ENCODE measurements at regions not wholly inside any gene's neighbourhood (a gene's known extent, or its start where the extent isn't known, plus 50 kb on each side); places are given as distances from the start of the nearest gene placed in this dataset.

DNA sequence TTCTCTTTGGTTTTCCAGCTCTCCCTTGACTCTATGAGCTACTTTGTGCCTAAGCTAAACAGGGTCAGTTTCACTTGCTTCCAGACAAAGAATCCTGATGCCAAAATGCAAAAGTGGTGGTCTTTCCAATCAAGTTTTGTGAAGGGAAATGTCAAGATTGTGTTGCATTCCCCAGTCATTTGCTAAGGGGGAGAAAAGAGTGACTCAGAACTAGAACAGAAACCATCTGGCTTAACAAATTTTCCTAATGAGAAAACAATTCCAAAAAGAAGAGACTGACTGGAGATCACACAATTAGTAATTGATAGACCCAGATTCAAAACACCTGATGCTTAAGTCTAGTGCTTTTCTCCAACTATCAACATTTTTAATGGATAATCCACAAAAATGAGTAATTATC, 235.1 kb upstream of the DIO2 start:
- DNase-seq (ENCODE audit: low read depth), result no peak

DNA sequence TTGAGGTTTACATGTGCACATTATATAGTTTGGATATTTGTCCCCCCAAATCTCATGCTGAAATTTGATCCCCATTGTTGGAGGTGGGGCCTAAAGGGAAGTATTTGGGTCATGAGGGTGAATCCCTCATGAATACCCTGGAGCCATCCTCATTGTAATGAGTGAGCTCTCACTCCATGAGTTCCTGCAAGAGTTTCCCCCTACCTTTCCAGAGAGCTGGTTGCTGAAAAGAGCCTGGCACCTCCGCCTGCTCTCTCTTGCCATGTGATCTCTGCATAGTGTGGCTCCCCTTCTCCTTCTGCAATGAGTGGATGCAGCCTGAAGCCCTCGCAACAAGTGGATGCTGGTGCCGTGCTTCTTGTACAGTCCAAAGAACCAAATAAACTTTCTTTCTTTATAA, 234.3 kb upstream of the DIO2 start:
- DNase-seq (ENCODE audit: low read depth), result no peak

DNA sequence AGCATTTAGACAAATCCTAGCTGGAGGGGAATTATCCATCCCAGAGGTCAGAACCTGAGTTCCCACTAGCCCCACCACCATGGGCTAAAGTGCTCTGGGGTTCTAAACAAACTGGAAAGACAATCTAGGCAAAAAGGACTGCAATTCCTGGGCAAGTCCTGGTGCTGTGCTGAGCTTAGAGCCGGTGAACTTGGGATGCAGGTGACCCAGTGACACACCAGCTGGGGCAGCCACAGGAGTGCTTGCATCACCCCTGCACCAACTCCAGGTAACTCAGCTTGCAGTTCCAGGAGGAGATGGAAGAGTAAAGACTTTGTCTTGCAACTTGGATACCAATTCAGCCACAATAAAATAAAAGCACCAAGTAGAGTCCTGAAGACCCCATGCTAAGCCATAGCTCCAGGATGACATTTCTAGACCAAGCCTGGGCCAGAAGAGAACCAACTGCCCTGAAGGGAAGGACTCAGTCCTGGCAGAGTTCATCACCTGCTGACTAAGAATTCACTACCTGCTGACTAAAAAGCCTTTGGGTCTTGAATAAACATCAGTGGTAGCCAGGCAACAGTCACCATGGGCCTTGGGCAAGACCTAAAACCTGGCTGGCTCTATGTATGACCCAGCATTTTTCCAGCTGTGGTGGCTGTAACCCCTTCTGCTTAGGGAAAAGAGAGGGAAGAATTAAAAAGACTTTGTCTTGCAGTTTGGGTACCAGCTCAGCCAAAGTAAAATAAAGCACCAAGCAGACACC, 223.4 kb upstream of the DIO2 start:
- no peak for DNase-seq (ENCODE audit: low read depth)

DNA sequence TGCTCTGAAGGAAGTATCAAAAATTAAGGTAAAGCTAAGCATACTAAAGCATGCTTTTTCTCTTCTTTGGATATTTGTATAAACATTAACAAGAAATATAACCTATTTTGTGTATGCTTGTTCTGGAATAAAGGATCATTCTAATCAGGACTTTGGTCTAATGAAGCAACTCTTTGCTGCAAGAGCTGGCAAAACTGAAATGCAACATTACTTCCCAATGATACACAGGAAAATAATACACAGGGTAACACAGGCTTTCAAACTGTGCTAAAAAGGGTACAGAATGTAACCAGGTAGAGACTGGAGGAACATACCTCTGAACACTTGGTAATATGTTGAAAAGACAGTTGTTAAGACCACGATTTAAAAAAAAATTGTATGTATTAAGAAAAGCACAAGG, 222.5 kb upstream of the DIO2 start:
- no peak for DNase-seq (ENCODE audit: low read depth)

DNA sequence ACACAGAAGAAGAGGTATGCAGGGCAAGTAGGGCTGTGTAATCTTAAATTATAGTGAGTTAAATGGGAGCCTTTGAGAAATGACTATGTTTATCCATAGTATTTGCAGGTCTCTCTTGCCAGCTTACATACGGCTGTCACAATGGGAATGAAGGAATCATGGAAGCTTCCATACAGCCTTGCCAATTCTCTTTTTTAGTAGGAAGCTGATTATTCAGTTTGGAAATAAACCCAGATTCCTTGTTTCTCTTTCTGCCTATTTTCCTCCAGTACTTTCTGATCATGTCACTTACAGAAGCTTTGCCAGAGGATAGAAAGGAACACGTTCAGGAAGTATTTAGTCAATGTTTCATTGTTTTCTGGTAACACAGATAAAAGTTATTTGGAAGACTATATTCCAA, 217.4 kb upstream of the DIO2 start:
- DNase-seq (ENCODE audit: low read depth), result no peak

DNA sequence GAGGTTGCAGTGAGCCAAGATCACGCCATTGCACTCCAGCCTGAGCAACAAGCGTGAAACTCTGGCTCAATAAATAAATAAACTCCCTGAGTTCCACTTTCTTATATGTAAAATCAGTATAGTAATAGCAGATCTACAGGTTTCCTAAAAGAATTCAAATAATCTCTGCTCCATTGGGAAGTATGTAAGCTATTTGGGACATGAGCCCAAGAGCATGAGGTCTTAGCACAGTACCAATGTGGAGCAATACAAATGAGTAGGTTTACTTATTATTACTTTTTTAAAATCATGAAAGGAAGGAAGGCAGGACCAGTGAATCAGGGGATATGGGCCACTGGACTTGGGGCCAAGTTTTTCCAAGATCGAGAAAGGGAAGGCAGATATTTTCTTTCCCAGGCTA, 216.9 kb upstream of the DIO2 start:
- DNase-seq (ENCODE audit: low read depth), result no peak

DNA sequence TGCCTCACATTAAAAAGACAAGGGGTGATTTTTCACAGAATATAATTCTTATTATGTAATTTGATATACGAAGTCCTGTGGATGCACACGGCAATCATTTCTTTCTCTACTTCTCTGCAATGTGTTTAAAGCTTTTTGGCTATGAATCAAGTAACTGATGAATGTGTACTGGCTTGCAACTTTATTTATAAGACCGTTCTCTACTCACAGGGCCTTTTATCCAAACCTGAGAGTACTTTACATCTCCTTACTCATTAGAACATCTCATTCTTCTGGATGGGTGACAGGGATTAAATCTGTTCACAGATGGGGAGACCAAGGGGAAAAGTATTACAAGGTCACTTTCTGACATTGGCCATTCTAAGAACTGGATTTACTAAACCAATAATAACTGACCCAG, 215.8 kb upstream of the DIO2 start:
- DNase-seq (ENCODE audit: low read depth), result no peak

DNA sequence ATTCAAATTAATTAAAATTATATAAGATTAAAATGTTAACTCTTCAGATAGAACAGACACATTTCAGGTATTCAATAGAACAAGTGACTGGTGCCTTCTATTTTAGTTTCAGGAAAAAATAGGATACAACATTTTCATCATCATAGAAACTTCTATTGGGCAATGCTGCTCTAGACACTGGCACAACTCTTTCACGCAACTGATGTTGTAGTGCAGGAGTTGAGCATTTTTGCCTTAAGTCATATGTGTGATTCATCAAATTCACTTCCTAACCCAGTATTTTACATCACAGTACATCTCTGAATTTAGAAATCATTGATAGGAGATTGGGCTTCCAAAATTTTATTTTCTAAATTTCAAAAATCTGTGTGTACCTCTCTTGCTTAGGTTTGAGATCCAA, 215.4 kb upstream of the DIO2 start:
- DNase-seq (ENCODE audit: low read depth), result peak; percentile 1

DNA sequence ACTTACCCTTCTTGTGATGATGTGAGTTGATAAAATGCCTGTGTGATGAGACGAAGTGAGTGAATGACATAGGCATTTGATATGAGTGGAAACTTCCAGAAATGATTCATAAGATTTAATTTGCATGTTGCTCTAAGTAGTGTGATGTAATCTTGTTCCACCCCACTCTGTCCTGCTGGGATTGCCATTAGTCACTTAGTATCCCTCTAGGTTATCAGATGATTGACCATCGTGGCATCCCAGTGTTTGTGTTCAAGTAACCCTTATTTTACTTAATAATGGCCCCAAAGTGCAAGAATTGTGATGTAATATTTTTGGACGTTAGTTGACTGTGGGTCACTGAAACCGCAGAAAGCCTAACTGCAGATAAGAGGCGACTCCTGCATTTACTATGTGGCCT, 214.4 kb upstream of the DIO2 start:
- DNase-seq (ENCODE audit: low read depth), result peak; percentile 80

DNA sequence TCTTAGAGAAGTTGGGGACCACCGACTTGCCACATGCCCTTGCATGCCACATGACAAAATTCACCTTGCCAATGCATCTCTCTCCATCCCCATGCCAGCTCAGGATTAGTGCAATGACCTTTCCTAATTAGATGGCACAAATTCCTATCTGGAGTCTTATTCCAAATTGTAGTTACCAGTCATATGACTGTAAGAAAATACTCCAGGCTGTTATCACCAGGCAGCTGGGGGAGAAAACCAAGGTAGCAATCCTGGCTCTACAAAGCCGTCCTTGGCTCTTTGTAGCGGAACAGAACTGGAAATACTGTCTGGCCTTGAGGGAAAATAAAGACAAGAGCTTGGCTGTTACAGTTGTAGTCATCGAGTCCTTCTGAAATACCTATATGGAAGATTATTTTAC, 208.5 kb upstream of the DIO2 start:
- no peak for DNase-seq (ENCODE audit: low read depth)

DNA sequence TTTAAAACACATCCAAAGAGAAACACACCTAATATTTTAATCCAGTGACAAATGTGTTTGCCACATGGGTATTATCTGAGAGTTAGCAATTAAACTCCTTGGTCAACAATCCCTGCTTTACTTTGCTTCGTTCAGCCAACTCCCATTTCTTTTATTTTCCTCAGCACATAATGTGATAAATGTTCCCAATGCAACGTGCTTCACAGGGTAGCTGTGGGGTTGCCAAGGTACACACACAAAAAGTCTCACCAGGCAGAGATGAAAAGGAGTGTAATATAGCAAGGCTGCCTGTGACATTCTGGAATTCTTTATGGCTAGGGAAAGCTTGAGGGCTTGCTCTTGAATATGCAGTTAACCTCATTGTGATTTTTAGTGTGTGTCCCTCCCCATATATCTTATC, 208.0 kb upstream of the DIO2 start:
- no peak for DNase-seq (ENCODE audit: low read depth)

DNA sequence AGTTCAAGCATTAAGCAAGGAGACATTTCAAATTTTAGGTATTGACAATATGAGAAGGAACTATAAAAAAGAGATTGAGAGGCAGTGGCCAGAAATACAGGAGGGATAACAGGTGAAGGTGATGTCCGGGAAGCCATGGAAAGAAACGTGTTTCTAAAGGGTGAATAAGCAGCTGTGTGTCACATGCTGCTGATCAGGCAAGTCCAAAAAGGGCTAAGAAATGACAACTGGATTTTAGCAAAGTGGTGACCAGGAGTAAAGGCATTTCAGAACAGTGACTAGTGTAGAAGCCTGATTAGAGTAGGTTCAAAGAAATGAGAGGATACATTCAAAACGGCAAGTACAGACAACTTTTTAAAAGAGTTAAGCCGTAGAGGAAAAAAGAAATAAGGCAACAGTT, 204.3 kb upstream of the DIO2 start:
- no peak for DNase-seq (ENCODE audit: low read depth)

DNA sequence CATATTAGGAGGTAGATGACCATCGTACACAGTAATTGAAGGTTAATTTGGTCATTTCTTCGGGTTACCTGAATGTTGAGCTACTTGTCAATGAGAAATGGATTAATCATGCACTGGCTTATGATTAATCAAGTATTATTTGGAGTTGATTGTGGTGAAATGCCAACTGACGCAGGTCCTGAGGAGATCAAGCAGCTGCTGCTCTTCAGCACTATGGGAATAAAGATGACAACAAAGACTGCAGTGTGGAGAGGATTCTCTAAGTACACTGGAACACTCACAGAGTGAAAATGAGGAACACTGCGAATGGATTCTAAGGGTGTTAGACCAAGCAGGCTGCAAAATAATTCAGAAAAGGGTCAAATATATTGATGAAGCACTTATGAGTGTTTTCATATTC, 202.8 kb upstream of the DIO2 start:
- DNase-seq (ENCODE audit: low read depth), result no peak

DNA sequence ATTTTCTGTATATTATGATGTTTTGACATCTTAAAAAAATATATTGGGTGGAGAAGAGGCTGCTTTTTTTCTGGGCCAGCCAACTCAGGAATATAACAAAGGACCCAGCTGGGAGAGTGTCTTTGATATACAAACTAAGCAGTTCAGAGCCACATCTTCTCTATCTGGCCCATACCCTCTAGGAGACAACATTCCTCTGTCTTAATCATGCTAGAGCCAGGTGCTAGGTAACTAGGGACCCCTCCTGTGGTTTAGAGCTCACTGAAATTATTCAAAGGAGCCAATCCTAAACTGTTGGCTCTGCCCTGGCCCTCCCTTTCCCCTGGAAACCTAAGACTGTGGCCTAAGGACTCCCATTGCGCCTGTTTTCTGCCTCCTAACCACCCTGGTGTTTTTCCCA, 193.1 kb upstream of the DIO2 start:
- no peak for DNase-seq (ENCODE audit: low read depth)

DNA sequence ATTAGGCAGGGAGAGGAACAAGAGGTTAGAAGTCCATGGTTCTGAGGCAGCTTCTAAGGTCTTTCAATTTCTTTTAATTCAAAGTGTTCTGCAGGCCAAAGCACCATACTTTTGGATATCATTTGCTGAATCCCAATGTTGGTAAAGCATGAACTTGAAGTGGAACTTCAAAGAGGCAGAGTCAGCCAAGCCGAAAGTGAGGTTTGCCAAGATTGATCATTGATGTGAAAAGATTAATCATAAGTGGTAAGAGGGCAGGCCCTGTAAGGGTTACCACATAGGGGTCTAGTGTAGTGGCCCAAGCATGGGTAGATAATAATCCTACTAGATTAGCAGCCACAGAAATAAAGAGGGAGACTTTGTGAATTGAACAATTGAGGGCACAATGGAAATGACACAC, 191.7 kb upstream of the DIO2 start:
- no peak for DNase-seq (ENCODE audit: low read depth)

DNA sequence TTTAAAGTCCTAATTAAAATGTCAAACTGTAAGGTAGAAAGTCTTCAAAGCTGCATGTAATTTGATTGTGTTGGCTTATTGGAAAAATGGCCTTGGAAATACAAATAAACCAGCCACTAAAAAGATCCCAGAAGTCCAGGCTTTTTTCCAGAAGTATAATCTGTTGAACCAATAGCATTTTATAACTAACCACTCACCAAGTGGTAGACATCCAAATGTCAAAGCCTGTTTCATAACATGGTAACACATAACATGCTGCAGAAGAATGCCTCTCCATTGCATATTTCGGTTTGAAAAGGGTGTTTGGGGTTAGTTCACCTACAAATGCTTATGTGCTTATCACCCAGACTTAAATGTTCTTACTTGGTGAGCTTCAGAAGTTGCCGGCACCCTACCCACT, 183.7 kb upstream of the DIO2 start:
- DNase-seq (ENCODE audit: low read depth), result peak; percentile 30

DNA sequence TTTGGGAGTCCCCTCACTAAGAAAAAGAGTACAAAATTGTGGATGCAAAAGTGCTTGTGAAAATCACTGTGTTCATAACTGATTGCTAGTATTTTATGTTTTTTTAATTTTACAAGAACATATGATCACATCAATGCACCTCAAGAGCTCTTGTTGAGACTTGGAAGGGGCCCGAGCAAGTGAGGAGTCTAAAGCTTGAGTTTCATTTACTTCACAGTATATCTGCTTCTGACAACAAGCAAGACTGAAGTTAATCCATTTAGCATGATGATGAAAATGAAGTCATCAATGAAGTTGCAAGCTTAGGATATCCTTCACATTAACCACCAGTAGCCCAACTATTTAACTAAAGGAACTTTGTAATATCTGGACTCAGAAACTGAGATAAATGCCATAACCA, 182.5 kb upstream of the DIO2 start:
- no peak for DNase-seq (ENCODE audit: low read depth)

DNA sequence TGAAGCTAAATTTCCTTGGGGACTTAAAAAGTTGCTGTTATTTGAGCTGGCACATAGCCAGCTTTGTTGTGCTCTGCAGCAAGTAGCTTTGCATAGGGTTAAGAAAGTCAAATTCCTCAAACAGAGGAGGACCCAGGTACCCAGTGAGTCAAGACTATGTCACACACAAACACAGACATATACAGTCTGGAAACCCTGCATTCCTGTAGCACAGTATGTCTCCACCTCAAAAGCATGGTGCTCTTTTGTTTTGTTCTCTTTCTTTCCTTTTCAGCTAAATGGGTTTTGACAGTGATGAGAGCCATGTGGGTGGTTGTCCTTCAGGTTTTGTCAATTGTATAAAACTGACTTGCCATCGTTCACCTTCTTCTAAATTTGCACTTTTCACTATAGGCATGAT, 179.6 kb upstream of the DIO2 start:
- DNase-seq (ENCODE audit: low read depth), result no peak

DNA sequence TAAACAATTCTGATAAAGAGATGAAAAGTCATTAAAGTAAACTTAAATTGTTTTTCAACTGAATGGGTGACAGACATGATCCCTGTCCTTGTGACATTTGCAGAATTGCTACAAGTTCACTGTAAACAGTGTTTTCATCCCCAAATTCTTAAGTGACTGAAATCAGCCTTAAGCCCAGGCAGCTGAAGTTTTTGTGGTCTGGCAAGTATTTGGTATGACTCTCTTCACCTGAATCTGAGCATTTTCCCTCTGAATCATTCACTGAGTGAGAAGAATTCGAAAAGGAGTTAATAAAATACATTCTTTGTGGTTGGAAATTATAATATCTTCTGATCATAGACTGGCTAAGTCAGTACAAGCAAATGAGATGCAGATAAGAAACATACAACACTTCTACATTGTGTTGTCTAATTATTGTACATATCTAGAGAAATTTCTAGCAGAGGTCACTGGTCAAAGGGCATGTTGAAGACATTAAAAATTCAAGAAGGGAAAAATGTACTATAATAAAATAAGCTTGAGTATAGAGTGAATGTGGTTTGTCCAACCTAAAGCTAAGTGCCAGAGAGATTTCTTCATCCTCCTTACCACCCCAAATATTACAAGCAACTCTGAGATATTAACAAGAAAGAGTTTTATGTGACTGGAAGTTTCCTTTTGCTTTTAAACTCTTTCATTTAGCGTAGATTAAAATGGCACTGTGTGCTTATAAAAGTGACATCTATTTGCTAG, 177.8 kb upstream of the DIO2 start:
- DNase-seq (ENCODE audit: low read depth), result peak; percentile 33

DNA sequence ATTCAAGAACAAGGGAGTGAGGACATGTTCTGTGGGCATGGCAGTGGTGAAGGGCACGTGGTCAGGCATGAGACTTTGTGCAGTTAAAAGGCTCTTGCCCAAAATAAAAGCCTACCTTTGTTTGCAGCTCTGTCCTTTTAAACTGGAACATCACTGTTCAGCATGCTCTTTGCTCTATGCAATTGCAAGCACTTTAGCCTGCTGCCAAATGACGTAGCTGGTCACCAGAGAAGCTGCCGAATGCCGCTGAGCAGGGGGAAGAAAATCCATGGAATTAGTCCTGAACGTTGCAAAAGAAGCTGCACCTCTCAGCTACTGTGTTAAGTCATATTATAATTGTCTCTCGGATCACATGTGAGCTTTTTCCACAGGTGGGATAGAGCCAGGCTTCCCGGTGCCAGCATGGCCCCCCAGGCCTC, 176.3 kb upstream of the DIO2 start:
- peak; percentile 18 for DNase-seq (ENCODE audit: low read depth)

DNA sequence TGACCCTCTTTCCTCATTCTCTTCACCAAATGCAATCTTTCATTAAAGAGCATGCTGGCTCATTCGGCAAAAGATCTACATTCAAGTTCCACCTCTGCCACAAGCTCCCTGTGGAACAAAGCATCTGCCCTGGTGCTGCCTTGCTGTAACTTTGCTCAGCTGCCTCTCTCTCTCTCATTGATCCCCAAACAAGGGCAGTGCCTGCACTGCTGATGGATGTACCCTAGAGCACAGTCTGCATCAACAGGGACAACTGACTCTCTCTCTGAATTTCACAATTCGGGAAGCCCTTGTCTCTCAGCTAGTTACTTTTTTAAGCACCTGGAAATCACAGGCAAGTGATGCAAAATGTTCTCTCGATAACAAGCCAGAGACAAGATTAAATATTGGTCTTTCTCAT, 174.0 kb upstream of the DIO2 start:
- no peak for DNase-seq (ENCODE audit: low read depth)

DNA sequence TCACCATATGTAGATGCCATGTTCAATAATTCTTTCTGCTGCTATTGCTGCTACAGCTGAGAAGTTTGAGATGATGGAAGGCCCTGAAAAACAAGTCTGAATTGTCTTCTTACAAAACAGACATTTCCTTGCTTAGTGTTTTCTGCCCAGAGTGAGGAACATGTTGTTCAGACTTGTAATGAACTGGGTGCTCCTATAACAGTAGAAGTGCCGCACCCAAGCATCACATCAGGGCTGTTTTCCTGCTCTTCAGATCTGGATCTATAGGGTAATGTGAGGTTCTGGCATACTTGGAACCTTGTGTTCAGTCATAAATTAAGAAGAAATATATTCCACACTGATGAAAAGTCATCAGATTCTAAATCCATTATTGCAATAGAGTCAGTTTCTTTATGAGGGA, 171.9 kb upstream of the DIO2 start:
- DNase-seq (ENCODE audit: low read depth), result no peak

DNA sequence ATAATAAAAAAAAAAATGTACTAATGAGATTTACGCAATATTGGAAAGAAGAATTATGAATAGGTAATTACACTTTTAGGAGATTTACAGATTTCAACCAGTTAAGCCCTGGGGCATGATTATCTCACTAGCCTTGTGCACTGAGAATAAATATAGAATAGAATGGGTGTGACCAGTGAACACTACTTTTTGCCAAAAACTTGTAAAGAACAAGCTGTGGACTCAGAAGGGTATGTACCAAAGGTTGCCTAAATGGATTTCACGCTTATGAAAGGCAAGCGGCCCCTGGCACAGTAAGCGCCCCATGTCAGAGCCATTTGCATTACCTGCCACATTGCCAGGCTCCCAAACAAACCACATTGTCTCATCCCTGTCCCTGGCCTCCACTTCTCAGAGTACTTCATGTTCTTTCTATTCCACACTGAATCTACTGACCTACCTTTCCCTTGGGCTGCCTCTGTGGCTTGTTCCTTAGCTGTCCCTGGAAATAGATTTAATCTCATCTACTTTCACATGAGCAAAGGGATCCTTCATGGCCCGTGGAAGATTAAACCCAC, 170.6 kb upstream of the DIO2 start:
- no peak for DNase-seq (ENCODE audit: low read depth)

DNA sequence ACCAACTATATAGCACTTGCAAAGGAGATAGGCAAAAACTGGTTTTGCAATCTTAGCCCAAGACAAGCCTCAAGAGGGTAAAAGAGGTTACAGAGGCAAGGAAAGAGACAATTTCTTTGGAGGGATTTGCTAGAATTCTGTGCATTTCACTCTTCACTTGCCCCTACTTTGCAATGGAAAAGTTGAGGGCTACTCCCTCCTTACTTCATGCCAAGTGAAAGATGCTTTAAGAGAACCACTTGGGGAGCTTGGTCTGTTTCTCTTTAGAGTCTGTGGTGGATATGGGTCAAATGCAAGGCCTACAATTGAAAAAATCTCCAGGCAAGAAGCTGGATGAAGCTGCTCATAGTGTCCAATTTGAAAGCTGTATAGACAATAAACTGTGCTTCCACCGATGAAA, 167.7 kb upstream of the DIO2 start:
- no peak for DNase-seq (ENCODE audit: low read depth)

All from stromal cell of bone marrow (primary cell).